Large intestine (tissue), 3 donors: ENCODE measurements at regions not wholly inside any gene's neighbourhood (a gene's known extent, or its start where the extent isn't known, plus 50 kb on each side); places are given as distances from the start of the nearest gene placed in this dataset.

Source experiments
- DNase-seq, 2 donors: peaks; one replicate each; pipeline versions ENCODE4 v3.0.0 to v3.0.0-alpha.2; 2013
- H3K27ac ChIP-seq: one replicate; pipeline ENCODE4 v1.5.1; 2013; ENCODE audit warnings: low read length
- H3K27me3 ChIP-seq: 2 replicates; pipeline ENCODE4 v1.6.1; 2013; ENCODE audit warnings: low read length; ENCODE audit not compliant: control insufficient read depth, insufficient read depth
- H3K36me3 ChIP-seq: 2 replicates; pipeline ENCODE4 v1.6.1; 2013; ENCODE audit warnings: low read length; ENCODE audit not compliant: control insufficient read depth, insufficient read depth
- H3K4me1 ChIP-seq: one replicate; pipeline ENCODE4 v1.6.1; 2013; ENCODE audit warnings: low read length; ENCODE audit not compliant: control insufficient read depth, insufficient read depth
- H3K4me3 ChIP-seq: one replicate; pipeline ENCODE4 v1.5.1; 2013; ENCODE audit warnings: low read length
- H3K9me3 ChIP-seq: one replicate; pipeline ENCODE4 v1.6.1; 2013; ENCODE audit warnings: mild to moderate bottlenecking, low read depth, low read length, moderate library complexity; ENCODE audit not compliant: control insufficient read depth
- whole genome bisulfite sequencing: methylation state at CpG from one replicate; pipeline ENCODE4 v1.1.5; 2013; ENCODE audit warnings: low lambda C conversion rate; ENCODE audit not compliant: insufficient coverage; 5-methylcytosine and 5-hydroxymethylcytosine counted together

DNA sequence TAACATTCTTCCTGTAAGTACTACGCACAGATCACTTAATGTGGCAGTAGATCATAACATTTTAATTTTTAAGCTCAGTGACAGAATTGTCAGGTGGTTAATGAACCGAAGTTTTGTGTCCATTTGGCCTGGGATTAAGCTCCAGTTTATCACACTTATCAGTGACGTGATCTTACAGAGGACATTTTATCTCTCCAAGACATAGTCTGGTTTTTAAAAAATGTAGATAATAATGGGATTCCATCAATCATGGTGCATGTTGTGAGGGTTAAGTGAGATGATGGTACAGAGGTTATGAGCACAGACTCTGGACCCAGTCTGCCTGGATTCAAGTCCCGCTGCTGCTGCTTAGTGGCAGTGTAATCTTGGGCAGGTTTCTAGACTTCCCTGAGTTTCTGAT, 66.0 kb upstream of the ZFAND5 start:
- no peak for DNase-seq
- no peak overlapping the region for H3K27ac ChIP-seq
- no peaks in the 10 kb centered on the region for H3K27me3 ChIP-seq
- H3K4me3 ChIP-seq = no peak overlapping the region
- H3K4me1 ChIP-seq = no peaks in the 10 kb centered on the region
- WGBS = 100% methylated on average over 1 of the region's 4 CpGs
- no peaks in the 10 kb centered on the region for H3K9me3 ChIP-seq
- H3K36me3 ChIP-seq = no peaks in the 10 kb centered on the region

DNA sequence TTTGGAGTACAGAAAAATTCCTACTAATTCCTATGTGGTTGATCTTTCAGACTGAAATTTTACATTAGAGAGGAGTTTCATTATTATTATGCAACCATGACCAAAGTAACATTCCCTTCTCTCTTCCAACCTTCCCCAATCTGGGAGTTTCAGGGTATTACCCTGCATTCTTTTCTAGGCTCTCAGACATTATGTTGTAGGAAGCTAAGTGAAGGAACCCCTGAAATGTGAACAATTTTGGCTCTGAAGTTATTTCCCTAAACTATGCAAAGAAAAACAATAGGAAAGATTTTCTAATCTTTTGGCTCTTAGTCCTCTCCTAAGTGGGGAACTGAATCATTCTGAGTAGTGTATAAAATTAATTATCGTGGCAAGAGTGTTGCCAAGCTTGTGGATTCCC, 63.3 kb upstream of the ZFAND5 start:
- Histone ChIP-seq H3K4me3 (no peak overlapping the region), H3K36me3 (no peaks in the 10 kb centered on the region), H3K9me3 (no peaks in the 10 kb centered on the region), H3K27me3 (no peaks in the 10 kb centered on the region), H3K27ac (no peak overlapping the region), H3K4me1 (no peaks in the 10 kb centered on the region)
- DNase-seq = no peak
- WGBS = no CpG with 5 or more reads among the region's 1 CpG

DNA sequence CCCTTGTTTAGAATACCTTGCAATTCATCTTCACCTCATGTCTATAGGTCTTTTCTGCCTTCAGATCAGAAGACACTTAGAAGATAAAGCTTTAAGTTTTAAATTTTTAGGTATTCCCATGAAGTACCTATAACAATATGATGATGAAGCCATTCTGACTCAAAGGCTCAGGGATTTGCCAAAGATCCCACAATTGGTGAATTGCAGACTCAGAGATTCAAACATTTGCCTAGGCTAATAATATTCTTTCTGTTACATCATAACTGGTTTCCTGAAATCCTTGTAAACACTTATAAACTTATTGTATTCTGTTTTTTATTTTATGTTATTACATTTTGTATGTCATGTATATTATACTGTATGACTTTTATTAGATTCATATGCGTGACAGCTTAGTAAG, 62.8 kb upstream of the ZFAND5 start:
- no peak overlapping the region for H3K27ac ChIP-seq
- H3K9me3 ChIP-seq = no peaks in the 10 kb centered on the region
- no peak for DNase-seq
- no peaks in the 10 kb centered on the region for H3K27me3 ChIP-seq
- no peaks in the 10 kb centered on the region for H3K4me1 ChIP-seq
- no peak overlapping the region for H3K4me3 ChIP-seq
- H3K36me3 ChIP-seq = no peaks in the 10 kb centered on the region
- no CpG with 5 or more reads among the region's 1 CpG for WGBS

DNA sequence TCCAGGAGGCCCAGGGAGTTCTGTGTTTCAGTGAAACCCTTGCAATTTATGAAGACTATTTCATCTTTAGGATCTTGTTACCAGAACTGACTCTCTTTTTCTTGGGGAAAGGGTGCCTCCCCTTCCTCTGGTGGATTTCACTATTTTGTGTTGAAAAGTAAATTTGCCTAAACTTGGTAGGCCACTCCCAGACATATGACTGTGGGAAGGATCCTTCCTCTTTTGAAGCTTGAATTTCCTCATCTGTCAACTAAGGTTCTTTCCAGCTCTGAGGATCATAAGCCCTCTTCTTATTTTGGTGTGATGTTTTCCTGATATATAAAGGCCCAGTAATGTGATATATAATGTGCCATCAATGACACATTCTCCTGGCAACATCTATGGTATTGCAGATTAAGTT, 59.1 kb upstream of the ZFAND5 start:
- H3K4me3 ChIP-seq = no peak overlapping the region
- no peaks in the 10 kb centered on the region for H3K4me1 ChIP-seq
- no peak for DNase-seq
- H3K9me3 ChIP-seq = no peaks in the 10 kb centered on the region
- H3K27ac ChIP-seq = no peak overlapping the region
- H3K27me3 ChIP-seq = no peaks in the 10 kb centered on the region
- no peaks in the 10 kb centered on the region for H3K36me3 ChIP-seq

DNA sequence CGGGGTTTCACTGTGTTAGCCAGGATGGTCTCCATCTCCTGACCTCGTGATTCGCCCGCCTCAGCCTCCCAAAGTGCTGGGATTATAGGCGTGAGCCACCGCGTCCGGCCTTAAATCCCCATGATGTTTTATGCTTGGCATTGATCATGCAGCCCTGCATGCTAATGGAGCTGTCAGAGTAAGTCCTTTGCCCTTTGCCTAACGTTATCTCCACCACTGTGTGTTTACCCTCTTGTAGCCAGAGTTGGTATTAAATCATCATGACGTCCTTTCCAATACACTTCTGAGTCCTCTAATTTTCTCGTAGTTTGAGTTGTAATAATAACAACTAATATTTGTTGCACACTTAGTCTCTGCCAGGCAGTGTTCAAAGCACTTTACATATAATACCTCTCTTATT, 57.2 kb upstream of the ZFAND5 start:
- Histone ChIP-seq H3K36me3 (no peaks in the 10 kb centered on the region), H3K9me3 (no peaks in the 10 kb centered on the region), H3K4me3 (no peak overlapping the region), H3K4me1 (no peaks in the 10 kb centered on the region), H3K27ac (no peak overlapping the region), H3K27me3 (no peaks in the 10 kb centered on the region)
- no peak for DNase-seq
- WGBS = no CpG with 5 or more reads among the region's 11 CpGs

DNA sequence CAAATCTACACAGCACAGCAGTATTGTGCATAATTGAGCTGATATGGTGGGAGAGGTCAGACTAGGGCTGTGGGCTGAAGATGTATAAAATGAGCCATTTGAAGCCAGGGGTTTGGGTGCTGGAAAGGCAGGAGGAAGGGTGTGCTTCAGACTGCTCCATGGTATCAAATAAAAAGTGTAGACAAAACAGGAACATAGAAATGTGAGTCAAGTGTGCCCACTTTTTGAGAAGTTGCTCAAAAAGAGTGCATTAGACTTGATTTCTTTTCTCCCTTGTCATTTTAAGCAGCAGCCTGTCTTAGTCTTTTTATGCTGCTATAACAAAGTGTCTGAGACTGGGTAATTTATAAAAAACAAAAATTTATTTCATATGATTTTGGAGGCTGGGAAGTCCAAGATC, 55.8 kb upstream of the ZFAND5 start:
- Histone ChIP-seq H3K27ac (no peak overlapping the region), H3K36me3 (no peaks in the 10 kb centered on the region), H3K4me3 (no peak overlapping the region), H3K9me3 (no peaks in the 10 kb centered on the region), H3K4me1 (no peaks in the 10 kb centered on the region), H3K27me3 (no peaks in the 10 kb centered on the region)
- DNase-seq = no peak

DNA sequence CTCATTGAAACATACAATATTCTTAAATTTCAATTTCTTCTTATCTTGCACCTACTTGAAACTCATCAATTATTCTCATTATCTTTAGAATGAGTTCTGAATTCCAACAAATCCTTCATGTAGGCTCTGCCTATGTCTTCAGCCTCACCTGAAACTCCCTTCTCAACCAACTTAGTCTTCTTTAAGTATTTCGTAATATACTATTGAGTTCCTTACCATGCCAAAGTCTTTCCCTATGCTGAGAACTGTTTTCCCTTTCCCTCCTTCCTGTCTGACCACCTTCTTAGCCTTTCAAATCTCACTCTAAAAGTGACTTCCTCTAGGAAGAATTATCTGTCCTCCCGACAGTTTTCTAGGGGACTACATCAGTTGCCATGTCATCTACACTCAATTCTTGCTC, 50.9 kb upstream of the ZFAND5 start:
- H3K4me1 ChIP-seq = no peaks in the 10 kb centered on the region
- no peaks in the 10 kb centered on the region for H3K27me3 ChIP-seq
- DNase-seq = no peak
- H3K9me3 ChIP-seq = no peaks in the 10 kb centered on the region
- H3K36me3 ChIP-seq = no peaks in the 10 kb centered on the region
- H3K4me3 ChIP-seq = no peak overlapping the region
- H3K27ac ChIP-seq = no peak overlapping the region
- 100% methylated on average over 1 of the region's 2 CpGs for WGBS

DNA sequence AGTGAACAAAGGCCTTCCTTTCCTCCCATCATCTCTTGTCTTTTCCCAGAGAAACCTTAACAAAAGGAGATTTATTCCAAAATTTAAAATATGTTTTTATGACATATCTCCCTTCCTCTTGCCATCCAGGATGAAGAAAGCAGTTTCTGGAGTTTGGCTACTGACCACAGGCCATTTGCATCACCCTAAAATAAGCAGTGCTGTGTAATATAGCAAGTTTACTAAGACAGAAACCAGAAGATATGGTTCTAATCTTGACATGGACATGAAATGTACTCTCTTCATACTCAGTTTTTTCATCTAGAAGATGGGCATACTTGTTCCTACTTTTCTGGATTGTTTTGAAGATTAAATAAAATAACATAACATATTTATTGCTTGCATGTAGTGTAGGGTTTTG, 50.2 kb upstream of the ZFAND5 start:
- no peak overlapping the region for H3K27ac ChIP-seq
- no peaks in the 10 kb centered on the region for H3K9me3 ChIP-seq
- H3K4me3 ChIP-seq = no peak overlapping the region
- no peaks in the 10 kb centered on the region for H3K27me3 ChIP-seq
- H3K4me1 ChIP-seq = no peaks in the 10 kb centered on the region
- no peak for DNase-seq
- H3K36me3 ChIP-seq = no peaks in the 10 kb centered on the region
